ENCODE measurements at regions not wholly inside any gene's neighbourhood (a gene's known extent, or its start where the extent isn't known, plus 50 kb on each side); places are given as distances from the start of the nearest gene placed in this dataset.

DNA sequence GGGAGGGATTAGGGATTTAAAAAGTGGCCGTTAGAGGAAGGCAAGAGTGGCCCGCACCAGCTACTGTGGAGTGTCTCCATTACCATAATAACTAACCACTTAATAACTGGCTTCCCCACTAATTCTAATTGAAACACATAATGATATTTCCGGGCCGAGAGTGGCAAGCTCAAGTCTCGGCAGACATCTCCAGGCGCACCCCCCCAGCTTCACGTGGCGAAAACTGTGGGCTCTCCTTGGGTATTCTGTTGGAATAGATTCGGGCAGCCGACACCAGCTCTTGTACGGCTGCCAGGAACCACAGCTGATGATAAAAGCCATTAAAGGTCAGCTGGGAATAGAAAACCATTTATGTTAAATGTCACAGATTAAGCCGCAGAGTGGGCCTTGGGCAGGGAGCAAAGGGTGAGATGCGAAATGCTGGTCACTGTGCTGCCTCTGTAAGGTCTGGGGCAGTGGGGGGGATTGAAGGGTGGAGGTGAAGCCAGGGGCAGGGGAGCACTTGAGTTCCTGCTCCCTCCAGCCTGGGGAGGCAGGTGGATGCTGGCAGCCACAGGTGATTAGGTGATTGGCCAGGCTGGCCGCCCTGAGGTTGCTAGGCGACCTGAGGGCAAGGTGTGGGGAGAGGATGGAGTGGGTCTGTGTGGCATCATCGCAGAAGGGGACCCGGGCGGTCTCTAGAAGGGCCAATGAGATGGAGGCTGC is 115.6 kb upstream of the SDK2 start:
- POLR2A ChIA-PET: no interaction called here
- Mint-ChIP-seq H3K4me3 (ENCODE audit: unreplicated experiment) (no peak overlapping the region), H3K27me3 (ENCODE audit: insufficient read depth, unreplicated experiment) (peaks cover 48% of the 10 kb centered on the region), H3K9me3 (ENCODE audit: unreplicated experiment) (no peaks in the 10 kb centered on the region), H3K27ac (ENCODE audit: low read depth, unreplicated experiment) (no peak overlapping the region), H3K36me3 (ENCODE audit: insufficient read depth, unreplicated experiment) (no peaks in the 10 kb centered on the region), H3K4me1 (ENCODE audit: insufficient read depth, unreplicated experiment) (no peaks in the 10 kb centered on the region)
- CTCF ChIA-PET: no interaction called here
- no TSS peak for BruUV-seq (replicated peaks)
- intact Hi-C loops (cut with micrococcal nuclease): no loop called here
- DNase-seq (ENCODE audit: unreplicated experiment): no peak
- TF ChIP-seq, protein P1, sequence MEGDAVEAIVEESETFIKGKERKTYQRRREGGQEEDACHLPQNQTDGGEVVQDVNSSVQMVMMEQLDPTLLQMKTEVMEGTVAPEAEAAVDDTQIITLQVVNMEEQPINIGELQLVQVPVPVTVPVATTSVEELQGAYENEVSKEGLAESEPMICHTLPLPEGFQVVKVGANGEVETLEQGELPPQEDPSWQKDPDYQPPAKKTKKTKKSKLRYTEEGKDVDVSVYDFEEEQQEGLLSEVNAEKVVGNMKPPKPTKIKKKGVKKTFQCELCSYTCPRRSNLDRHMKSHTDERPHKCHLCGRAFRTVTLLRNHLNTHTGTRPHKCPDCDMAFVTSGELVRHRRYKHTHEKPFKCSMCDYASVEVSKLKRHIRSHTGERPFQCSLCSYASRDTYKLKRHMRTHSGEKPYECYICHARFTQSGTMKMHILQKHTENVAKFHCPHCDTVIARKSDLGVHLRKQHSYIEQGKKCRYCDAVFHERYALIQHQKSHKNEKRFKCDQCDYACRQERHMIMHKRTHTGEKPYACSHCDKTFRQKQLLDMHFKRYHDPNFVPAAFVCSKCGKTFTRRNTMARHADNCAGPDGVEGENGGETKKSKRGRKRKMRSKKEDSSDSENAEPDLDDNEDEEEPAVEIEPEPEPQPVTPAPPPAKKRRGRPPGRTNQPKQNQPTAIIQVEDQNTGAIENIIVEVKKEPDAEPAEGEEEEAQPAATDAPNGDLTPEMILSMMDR (IDR thresholded peaks at IDR 0.05; ENCODE audit: unreplicated experiment): no peak

DNA sequence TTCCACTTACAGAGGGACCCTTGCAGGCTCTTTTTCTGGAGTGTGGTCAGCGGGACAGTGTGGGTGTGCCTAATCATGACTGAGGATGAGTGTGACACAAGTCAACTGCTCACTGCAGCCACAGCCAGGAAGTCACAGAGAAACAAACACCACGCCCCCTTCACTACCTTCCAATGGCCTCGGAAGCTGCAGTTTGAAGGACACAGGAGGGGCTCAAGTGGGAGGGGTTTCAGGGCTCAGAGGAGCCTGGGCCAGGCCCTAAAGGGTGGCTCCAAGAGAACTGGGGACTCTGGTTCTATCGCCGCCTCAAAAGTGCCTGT is 116.2 kb upstream of the SDK2 start:
- DNase-seq (ENCODE audit: unreplicated experiment): no peak
- peaks cover 48% of the 10 kb centered on the region for H3K27me3 Mint-ChIP-seq (ENCODE audit: insufficient read depth, unreplicated experiment)
- no peak overlapping the region for H3K27ac Mint-ChIP-seq (ENCODE audit: low read depth, unreplicated experiment)
- no TSS peak for BruUV-seq (replicated peaks)
- intact Hi-C loops (cut with micrococcal nuclease): no loop called here
- no peaks in the 10 kb centered on the region for H3K36me3 Mint-ChIP-seq (ENCODE audit: insufficient read depth, unreplicated experiment)
- TF ChIP-seq, protein P1 (IDR thresholded peaks at IDR 0.05; ENCODE audit: unreplicated experiment): no peak
- ChIA-PET CTCF (no interaction called here), POLR2A (no interaction called here)
- H3K4me1 Mint-ChIP-seq (ENCODE audit: insufficient read depth, unreplicated experiment): no peaks in the 10 kb centered on the region
- no peaks in the 10 kb centered on the region for H3K9me3 Mint-ChIP-seq (ENCODE audit: unreplicated experiment)
- H3K4me3 Mint-ChIP-seq (ENCODE audit: unreplicated experiment): no peak overlapping the region

GRCh38 chr17:73765824-73766563 is 121.7 kb upstream of the SDK2 start:
- H3K27ac Mint-ChIP-seq (ENCODE audit: low read depth, unreplicated experiment): no peak overlapping the region
- H3K27me3 Mint-ChIP-seq (ENCODE audit: insufficient read depth, unreplicated experiment): peaks cover 51% of the 10 kb centered on the region
- TF ChIP-seq, protein P1 (IDR thresholded peaks at IDR 0.05; ENCODE audit: unreplicated experiment): no peak
- H3K4me1 Mint-ChIP-seq (ENCODE audit: insufficient read depth, unreplicated experiment): peaks cover 11% of the 10 kb centered on the region
- DNase-seq (ENCODE audit: unreplicated experiment): no peak
- POLR2A ChIA-PET: no interaction called here
- CTCF ChIA-PET: interaction anchor here (0.6 to 0.7 kb wide), 2 partner anchors 217 to 423 kb away, joined by 3 read pairs; no protein-coding TSS in a partner anchor
- intact Hi-C loops (cut with micrococcal nuclease): no loop called here
- H3K4me3 Mint-ChIP-seq (ENCODE audit: unreplicated experiment): no peak overlapping the region
- BruUV-seq (replicated peaks): no TSS peak
- H3K36me3 Mint-ChIP-seq (ENCODE audit: insufficient read depth, unreplicated experiment): no peaks in the 10 kb centered on the region
- no peaks in the 10 kb centered on the region for H3K9me3 Mint-ChIP-seq (ENCODE audit: unreplicated experiment)

DNA sequence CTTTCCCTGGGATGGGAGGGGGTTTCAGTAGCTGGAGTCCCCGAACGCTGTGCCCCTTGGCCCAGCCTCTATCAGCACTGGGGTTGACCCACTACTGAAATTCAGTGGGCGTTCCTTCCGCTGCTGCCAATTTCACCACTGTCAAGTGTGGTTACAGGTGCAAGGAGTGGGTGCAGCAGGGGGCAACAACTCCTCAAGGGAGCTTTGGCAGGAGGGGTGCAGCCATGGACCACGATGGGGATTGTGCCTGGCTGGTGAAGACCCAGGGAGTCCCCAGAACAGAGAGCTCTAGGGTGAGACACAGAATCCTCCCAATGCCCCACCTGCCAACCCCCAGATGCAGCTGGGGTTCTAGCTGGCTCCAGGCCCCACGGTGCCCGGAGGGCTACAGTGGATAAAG is 123.5 kb upstream of the SDK2 start:
- TF ChIP-seq, protein P1 (IDR thresholded peaks at IDR 0.05; ENCODE audit: unreplicated experiment): no peak
- no peak for DNase-seq (ENCODE audit: unreplicated experiment)
- H3K27me3 Mint-ChIP-seq (ENCODE audit: insufficient read depth, unreplicated experiment): peaks cover 68% of the 10 kb centered on the region
- no peak overlapping the region for H3K4me3 Mint-ChIP-seq (ENCODE audit: unreplicated experiment)
- CTCF ChIA-PET: interaction anchor here (0.7 kb wide), 1 partner anchor 57 kb away, joined by 3 read pairs; no protein-coding TSS in a partner anchor
- intact Hi-C loops (cut with micrococcal nuclease): no loop called here
- POLR2A ChIA-PET: interaction anchor here (0.5 kb wide), 1 partner anchor 20 kb away, joined by 3 read pairs; no protein-coding TSS in a partner anchor
- peaks cover 15% of the 10 kb centered on the region for H3K4me1 Mint-ChIP-seq (ENCODE audit: insufficient read depth, unreplicated experiment)
- H3K36me3 Mint-ChIP-seq (ENCODE audit: insufficient read depth, unreplicated experiment): no peaks in the 10 kb centered on the region
- no peaks in the 10 kb centered on the region for H3K9me3 Mint-ChIP-seq (ENCODE audit: unreplicated experiment)
- BruUV-seq (replicated peaks): no TSS peak
- no peak overlapping the region for H3K27ac Mint-ChIP-seq (ENCODE audit: low read depth, unreplicated experiment)
